GM12878 (cell line): ENCODE measurements at regions not wholly inside any gene's neighbourhood (a gene's known extent, or its start where the extent isn't known, plus 50 kb on each side); places are given as distances from the start of the nearest gene placed in this dataset.

Experiments
- ATAC-seq: fragments of 200-7000 bp; cut with Tn5 transposase; 3 replicates; pipeline ENCODE4 v1.9.1; 2020; ENCODE audit warnings: mild to moderate bottlenecking, moderate library complexity
- BruUV-seq: library from RNA; stranded (reverse); fragments of 400-500 nt; replicated peaks from 2 replicates; lab custom pipeline; 2021; lab: Mats Ljungman, UMichigan
- CTCF ChIA-PET: fragments of 300-600 bp; sonication (Branson Sonifier 250); formaldehyde crosslinking; extraction: SDS; loops from one replicate; lab custom pipeline; 2021; ENCODE audit warnings: inconsistent platforms; lab: Yijun Ruan, JAX
- POLR2A ChIA-PET: fragments of 350-600 bp; formaldehyde crosslinking; extraction: SDS; loops from one replicate; lab custom pipeline; 2021; ENCODE audit warnings: inconsistent platforms; lab: Charles Lee
- RAD21 ChIA-PET: fragments of 300-600 bp; sonication (Branson Sonifier 250); formaldehyde crosslinking; loops from one replicate; lab custom pipeline; 2023; ENCODE audit warnings: antibody characterized with exemption; ENCODE audit not compliant: unreplicated experiment; lab: Charles Lee
- SMC1A ChIA-PET: fragments of 300-600 bp; sonication (Branson Sonifier 250); formaldehyde crosslinking; loops from one replicate; lab custom pipeline; 2023; ENCODE audit not compliant: unreplicated experiment, uncharacterized antibody; lab: Charles Lee
- DNase-seq: peaks from one replicate; pipeline ENCODE4 v3.0.0-alpha.2; 2011; ENCODE audit warnings: low read depth, low spot score
- FAIRE-seq: peaks from 3 replicates; lab custom pipeline; 2011; peaks lifted over from hg19 to GRCh38; lab: Jason Lieb, UNC
- H2AFZ ChIP-seq: 2 replicates; pipeline ENCODE4 v1.6.0; 2011; ENCODE audit warnings: low read depth, low read length, control low read depth; ENCODE audit not compliant: control insufficient read depth
- H3K27ac ChIP-seq: 2 replicates; pipeline ENCODE4 v1.5.1; 2011; ENCODE audit warnings: control low read depth; ENCODE audit not compliant: control insufficient read depth, insufficient read depth
- H3K27me3 ChIP-seq, 2 experiments: replicated peaks in 1 of 2; 2 replicates each; pipeline versions ENCODE4 v1.6.0 to v1.6.1; 2011; ENCODE audit warnings: low read length in 1 of 2; ENCODE audit not compliant: control insufficient read depth in 2 of 2, insufficient read depth in 2 of 2
- H3K36me3 ChIP-seq, 2 experiments: 2 replicates each; pipeline ENCODE4 v1.5.1; 2011; ENCODE audit warnings: low read length in 1 of 2; ENCODE audit not compliant: control insufficient read depth in 2 of 2, insufficient read depth in 2 of 2
- H3K4me1 ChIP-seq: 2 replicates; pipeline ENCODE4 v1.6.1; 2011; ENCODE audit warnings: mild to moderate bottlenecking, low read length, moderate library complexity, mixed read lengths; ENCODE audit not compliant: control insufficient read depth, insufficient read depth
- H3K4me2 ChIP-seq: 2 replicates; pipeline ENCODE4 v1.6.0; 2011; ENCODE audit warnings: control low read depth; ENCODE audit not compliant: control insufficient read depth, insufficient read depth
- H3K4me3 ChIP-seq: fragments of 200-600 bp; sonication (generic); 2 replicates; pipeline ENCODE4 v1.5.1; 2016
- H3K79me2 ChIP-seq: 2 replicates; pipeline ENCODE4 v1.6.0; 2011; ENCODE audit warnings: low read length; ENCODE audit not compliant: control insufficient read depth, insufficient read depth
- H3K9ac ChIP-seq: 2 replicates; pipeline ENCODE4 v1.8.0; 2011; ENCODE audit warnings: low read length, control low read depth, mixed read lengths; ENCODE audit not compliant: control insufficient read depth, insufficient read depth
- H3K9me3 ChIP-seq: replicated peaks from 3 replicates; pipeline ENCODE4 v1.5.1; 2011; ENCODE audit warnings: mild to moderate bottlenecking, low read length; ENCODE audit not compliant: control insufficient read depth, insufficient read depth
- H4K20me1 ChIP-seq: 2 replicates; pipeline ENCODE4 v1.6.0; 2011; ENCODE audit not compliant: control insufficient read depth, insufficient read depth
- BMI1 ChIP-seq: fragments of 450-650 bp; IDR thresholded peaks from 2 replicates; pipeline ENCODE4 v1.6.1; 2016; ENCODE audit warnings: mild to moderate bottlenecking, moderate library complexity, borderline replicate concordance
- ESRRA ChIP-seq: IDR thresholded peaks from 2 replicates; pipeline ENCODE4 v1.6.1; 2012; ENCODE audit warnings: mild to moderate bottlenecking, low read length, improper control_type of control experiment
- NRF1 ChIP-seq: conservative IDR thresholded peaks from 2 replicates; pipeline ENCODE4 v1.6.1; 2011; ENCODE audit warnings: mild to moderate bottlenecking, low read depth, low read length, improper control_type of control experiment
- POLR2A ChIP-seq: IDR thresholded peaks from 2 replicates; pipeline ENCODE4 v1.6.1; 2011; ENCODE audit warnings: low read depth, mild to moderate bottlenecking, low read length
- RAD21 ChIP-seq: IDR thresholded peaks from 2 replicates; pipeline ENCODE4 v1.6.1; 2011; ENCODE audit warnings: mild to moderate bottlenecking, low read depth, low read length, moderate library complexity; ENCODE audit not compliant: insufficient read depth
- RAD51 ChIP-seq: fragments of 450-650 bp; IDR thresholded peaks from 2 replicates; pipeline ENCODE4 v1.6.1; 2016; ENCODE audit warnings: moderate library complexity, mild to moderate bottlenecking, inconsistent platforms
- SIX5 ChIP-seq: IDR thresholded peaks from 2 replicates; pipeline ENCODE4 v1.6.1; 2011; ENCODE audit warnings: mild to moderate bottlenecking, low read depth, low read length, moderate library complexity; ENCODE audit not compliant: severe bottlenecking
- SMC3 ChIP-seq: IDR thresholded peaks from 2 replicates; pipeline ENCODE4 v1.6.1; 2011; ENCODE audit warnings: low read length, improper control_type of control experiment, borderline replicate concordance
- SPI1 ChIP-seq: IDR thresholded peaks from 2 replicates; pipeline ENCODE4 v1.6.1; 2011; ENCODE audit warnings: low read depth, mild to moderate bottlenecking, low read length, moderate library complexity, borderline replicate concordance; ENCODE audit not compliant: insufficient read depth
- TCF12 ChIP-seq: IDR thresholded peaks from 2 replicates; pipeline ENCODE4 v1.6.1; 2011; ENCODE audit warnings: low read depth, mild to moderate bottlenecking, low read length
- ZBED1 ChIP-seq: IDR thresholded peaks from 2 replicates; pipeline ENCODE4 v1.6.1; 2016; ENCODE audit warnings: borderline replicate concordance
- ZSCAN29 ChIP-seq: fragments of 450-650 bp; IDR thresholded peaks from 2 replicates; pipeline ENCODE4 v1.6.1; 2017; ENCODE audit warnings: mild to moderate bottlenecking, moderate library complexity
- WGBS: methylation state at CpG from one replicate; pipeline ENCODE4 v1.1.6; 2016; ENCODE audit warnings: low lambda C conversion rate; ENCODE audit not compliant: insufficient replicate concordance, insufficient coverage; ENCODE audit errors: missing lambda C conversion rate; 5-methylcytosine and 5-hydroxymethylcytosine counted together
- in situ Hi-C: fragments of 300-500 bp; cut with MboI; formaldehyde crosslinking; loops from 9 replicates; pipeline ENCODE4 v1.14.3; 2018; ENCODE audit warnings: mixed read lengths
- intact Hi-C: fragments of 100-400 bp; cut with micrococcal nuclease; formaldehyde crosslinking; loops from one replicate; pipeline ENCODE4 v1.14.2; 2022; ENCODE audit not compliant: unreplicated experiment
- TF ChIP-seq, protein P1 (sequence below): fragments of 450-650 bp; IDR thresholded peaks from 2 replicates; pipeline ENCODE4 v1.6.1; 2017; ENCODE audit warnings: borderline replicate concordance
- TF ChIP-seq, protein P2 (sequence below): IDR thresholded peaks from 2 replicates; pipeline ENCODE4 v1.6.1; 2011; ENCODE audit warnings: borderline replicate concordance, low read depth, mild to moderate bottlenecking, moderate library complexity, mixed read lengths, low read length; ENCODE audit not compliant: insufficient read depth; ENCODE audit errors: extremely low read length
- TF ChIP-seq, protein P3 (sequence below): fragments of 450-650 bp; IDR thresholded peaks from 2 replicates; pipeline ENCODE4 v1.6.1; 2018; ENCODE audit warnings: borderline replicate concordance, mild to moderate bottlenecking; ENCODE audit not compliant: partially characterized antibody
- TF ChIP-seq, protein P4 (sequence below): IDR thresholded peaks from 2 replicates; pipeline ENCODE4 v1.6.1; 2012; ENCODE audit warnings: low read depth, low read length, improper control_type of control experiment
- TF ChIP-seq, protein P5 (sequence below): IDR thresholded peaks from 2 replicates; pipeline ENCODE4 v1.6.1; 2012; ENCODE audit warnings: low read depth, low read length, improper control_type of control experiment

DNA sequence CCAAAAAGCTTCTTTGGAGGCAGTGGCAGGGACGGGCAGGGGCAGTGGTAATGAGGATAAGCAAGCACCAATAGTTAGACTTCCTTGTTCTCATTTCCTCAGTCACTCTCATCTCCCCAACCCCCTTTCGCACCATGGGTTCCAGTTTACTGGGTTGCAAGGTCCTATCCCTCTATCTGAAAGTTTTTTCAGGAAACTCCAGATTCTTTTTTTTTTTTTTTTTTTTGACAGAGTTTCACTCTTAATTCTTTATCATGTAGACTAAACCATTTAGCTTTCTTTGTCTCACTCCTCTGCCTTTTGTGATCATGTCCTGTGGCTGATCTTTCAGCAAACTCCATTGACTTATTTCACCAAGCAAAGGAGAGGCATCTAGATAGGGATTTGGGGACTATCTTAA is 51.4 kb upstream of the GMDS start:
- ChIA-PET POLR2A (no interaction called here), RAD21 (no interaction called here), CTCF (interaction anchor here (0.6 kb wide), 1 partner anchor 67 kb away, joined by 3 read pairs; no protein-coding TSS in a partner anchor), SMC1A (no interaction called here)
- no peaks in the 10 kb centered on the region; the same call in 2 of the 3 replicates for H3K9me3 ChIP-seq
- H3K4me2 ChIP-seq, result no peak overlapping the region
- no peak for DNase-seq
- H3K4me3 ChIP-seq, result no peak overlapping the region
- no peak overlapping the region for H3K27ac ChIP-seq
- no peaks in the 10 kb centered on the region for H3K4me1 ChIP-seq
- 85% methylated on average over 2 of the region's 2 CpGs for WGBS
- no peak overlapping the region for H2AFZ ChIP-seq
- H3K79me2 ChIP-seq, result no peaks in the 10 kb centered on the region
- BruUV-seq, result no TSS peak
- no peak overlapping the region for H3K9ac ChIP-seq
- H3K36me3 ChIP-seq, result no peaks in the 10 kb centered on the region
- no peak for ATAC-seq
- in situ Hi-C loops, result no loop called here
- H3K27me3 ChIP-seq, result no peaks in the 10 kb centered on the region
- intact Hi-C loops, result no loop called here
- no peak for FAIRE-seq
- TF ChIP-seq, protein P1, sequence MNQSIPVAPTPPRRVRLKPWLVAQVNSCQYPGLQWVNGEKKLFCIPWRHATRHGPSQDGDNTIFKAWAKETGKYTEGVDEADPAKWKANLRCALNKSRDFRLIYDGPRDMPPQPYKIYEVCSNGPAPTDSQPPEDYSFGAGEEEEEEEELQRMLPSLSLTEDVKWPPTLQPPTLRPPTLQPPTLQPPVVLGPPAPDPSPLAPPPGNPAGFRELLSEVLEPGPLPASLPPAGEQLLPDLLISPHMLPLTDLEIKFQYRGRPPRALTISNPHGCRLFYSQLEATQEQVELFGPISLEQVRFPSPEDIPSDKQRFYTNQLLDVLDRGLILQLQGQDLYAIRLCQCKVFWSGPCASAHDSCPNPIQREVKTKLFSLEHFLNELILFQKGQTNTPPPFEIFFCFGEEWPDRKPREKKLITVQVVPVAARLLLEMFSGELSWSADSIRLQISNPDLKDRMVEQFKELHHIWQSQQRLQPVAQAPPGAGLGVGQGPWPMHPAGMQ, result no peak
- TF ChIP-seq RAD21, result no peak
- TF ChIP-seq, protein P2, sequence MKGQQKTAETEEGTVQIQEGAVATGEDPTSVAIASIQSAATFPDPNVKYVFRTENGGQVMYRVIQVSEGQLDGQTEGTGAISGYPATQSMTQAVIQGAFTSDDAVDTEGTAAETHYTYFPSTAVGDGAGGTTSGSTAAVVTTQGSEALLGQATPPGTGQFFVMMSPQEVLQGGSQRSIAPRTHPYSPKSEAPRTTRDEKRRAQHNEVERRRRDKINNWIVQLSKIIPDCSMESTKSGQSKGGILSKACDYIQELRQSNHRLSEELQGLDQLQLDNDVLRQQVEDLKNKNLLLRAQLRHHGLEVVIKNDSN, result no peak
- no peak for TF ChIP-seq SIX5
- no peak for TF ChIP-seq SMC3
- no peak for TF ChIP-seq POLR2A
- TF ChIP-seq, protein P3, sequence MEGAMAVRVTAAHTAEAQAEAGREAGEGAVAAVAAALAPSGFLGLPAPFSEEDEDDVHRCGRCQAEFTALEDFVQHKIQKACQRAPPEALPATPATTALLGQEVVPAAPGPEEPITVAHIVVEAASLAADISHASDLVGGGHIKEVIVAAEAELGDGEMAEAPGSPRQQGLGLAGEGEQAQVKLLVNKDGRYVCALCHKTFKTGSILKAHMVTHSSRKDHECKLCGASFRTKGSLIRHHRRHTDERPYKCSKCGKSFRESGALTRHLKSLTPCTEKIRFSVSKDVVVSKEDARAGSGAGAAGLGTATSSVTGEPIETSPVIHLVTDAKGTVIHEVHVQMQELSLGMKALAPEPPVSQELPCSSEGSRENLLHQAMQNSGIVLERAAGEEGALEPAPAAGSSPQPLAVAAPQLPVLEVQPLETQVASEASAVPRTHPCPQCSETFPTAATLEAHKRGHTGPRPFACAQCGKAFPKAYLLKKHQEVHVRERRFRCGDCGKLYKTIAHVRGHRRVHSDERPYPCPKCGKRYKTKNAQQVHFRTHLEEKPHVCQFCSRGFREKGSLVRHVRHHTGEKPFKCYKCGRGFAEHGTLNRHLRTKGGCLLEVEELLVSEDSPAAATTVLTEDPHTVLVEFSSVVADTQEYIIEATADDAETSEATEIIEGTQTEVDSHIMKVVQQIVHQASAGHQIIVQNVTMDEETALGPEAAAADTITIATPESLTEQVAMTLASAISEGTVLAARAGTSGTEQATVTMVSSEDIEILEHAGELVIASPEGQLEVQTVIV, result no peak
- TF ChIP-seq TCF12, result no peak
- TF ChIP-seq NRF1, result no peak
- TF ChIP-seq ZSCAN29, result no peak
- TF ChIP-seq ZBED1, result no peak
- TF ChIP-seq, protein P4, sequence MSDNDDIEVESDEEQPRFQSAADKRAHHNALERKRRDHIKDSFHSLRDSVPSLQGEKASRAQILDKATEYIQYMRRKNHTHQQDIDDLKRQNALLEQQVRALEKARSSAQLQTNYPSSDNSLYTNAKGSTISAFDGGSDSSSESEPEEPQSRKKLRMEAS, result no peak
- TF ChIP-seq SPI1, result no peak
- TF ChIP-seq BMI1, result no peak
- TF ChIP-seq, protein P5, sequence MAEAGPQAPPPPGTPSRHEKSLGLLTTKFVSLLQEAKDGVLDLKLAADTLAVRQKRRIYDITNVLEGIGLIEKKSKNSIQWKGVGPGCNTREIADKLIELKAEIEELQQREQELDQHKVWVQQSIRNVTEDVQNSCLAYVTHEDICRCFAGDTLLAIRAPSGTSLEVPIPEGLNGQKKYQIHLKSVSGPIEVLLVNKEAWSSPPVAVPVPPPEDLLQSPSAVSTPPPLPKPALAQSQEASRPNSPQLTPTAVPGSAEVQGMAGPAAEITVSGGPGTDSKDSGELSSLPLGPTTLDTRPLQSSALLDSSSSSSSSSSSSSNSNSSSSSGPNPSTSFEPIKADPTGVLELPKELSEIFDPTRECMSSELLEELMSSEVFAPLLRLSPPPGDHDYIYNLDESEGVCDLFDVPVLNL, result no peak
- TF ChIP-seq RAD51, result no peak
- no peak for TF ChIP-seq ESRRA
- no peaks in the 10 kb centered on the region for H4K20me1 ChIP-seq
